ENCODE measurements at regions not wholly inside any gene's neighbourhood (a gene's known extent, or its start where the extent isn't known, plus 50 kb on each side); places are given as distances from the start of the nearest gene placed in this dataset.

DNA sequence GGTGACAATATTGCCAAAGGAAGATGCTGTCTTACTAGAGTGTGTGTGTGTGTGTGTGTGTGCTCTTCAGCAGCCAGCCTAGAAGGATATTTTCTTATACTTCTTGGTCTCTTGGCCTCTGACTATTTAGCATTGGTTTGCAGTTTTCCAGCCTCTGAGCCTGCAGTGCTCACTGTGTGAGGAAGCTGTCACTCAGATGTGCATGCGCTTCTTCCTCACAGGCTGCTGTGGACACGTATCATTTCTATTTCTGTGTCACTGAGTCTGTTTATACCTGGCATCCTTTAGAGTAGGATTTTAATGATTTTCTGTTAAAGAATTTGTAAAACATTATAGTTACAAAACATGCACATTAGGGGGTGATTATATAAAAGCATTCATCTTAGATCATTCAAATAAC is 83.3 kb downstream of the ALDH8A1 start:
- DNase-seq, result no peak

DNA sequence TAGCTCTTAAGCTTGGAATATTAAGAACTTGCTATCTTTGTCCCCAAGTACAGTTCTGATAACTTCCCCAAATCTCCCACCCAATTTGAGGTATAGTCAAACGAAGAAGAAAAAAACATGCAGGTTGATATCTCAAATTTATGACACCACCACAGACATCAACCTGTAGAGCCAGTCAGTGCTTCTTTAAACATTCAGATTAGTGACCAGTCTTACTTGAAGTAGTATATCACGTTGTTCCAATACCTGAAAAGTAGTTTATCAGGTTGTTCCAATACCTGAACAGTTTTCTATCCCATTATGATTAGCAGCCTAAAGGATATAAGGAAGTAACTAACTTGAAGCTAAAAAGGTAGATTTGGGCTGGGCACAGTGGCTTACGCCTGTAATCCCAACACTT is 85.3 kb downstream of the ALDH8A1 start:
- DNase-seq, result no peak

DNA sequence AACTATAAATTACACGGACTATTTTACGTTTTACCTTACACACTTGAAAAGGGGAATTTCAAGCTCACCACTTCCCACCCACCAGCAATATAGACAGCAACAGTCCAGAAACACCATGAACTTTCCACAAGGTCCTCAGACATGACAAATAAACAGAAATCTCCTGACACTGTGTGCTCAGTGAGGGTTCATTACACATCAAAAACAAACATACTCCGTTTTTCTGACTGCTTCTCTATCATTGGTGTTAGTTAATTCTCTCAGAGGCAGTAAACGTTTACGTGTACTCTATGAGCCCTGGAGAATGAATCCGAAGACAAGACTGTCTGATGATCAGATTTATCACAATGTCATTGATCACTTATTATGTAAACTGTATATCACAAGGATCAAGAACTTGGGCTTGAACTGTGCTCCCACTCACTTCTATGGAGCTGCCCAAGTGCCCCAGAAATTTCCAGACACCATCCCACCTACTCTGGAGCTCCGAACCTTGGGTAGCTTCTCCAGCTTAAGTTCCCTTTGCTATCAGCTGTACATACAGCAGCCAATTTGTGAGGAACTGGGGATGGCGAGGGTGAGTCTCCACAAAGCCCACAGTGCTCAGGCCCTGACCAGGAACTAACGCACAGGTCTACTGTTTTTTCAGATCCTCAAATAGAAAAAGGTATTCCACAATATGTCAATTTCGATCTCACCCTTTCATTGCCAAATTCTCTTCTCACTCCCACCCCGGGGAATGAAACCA is 86.0 kb downstream of the ALDH8A1 start:
- no peak for DNase-seq

DNA sequence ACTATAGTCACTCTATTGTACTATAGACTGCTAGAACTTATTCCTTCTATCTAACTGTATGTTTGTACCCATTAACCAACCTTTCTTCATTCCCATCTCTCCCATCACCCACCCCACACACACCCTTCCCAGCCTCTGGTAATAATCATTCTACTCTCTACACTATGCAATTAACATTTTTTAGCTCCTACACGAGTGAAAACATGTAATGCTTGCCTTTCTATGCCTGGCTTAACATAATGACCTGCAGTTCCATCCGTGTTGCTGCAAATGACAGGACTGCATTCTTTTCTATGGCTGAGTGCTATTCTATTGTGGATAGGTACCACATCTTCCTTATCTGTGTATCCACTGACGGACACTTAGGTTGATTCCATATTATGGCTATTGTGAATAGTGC is 95.5 kb downstream of the ALDH8A1 start:
- no peak for DNase-seq

DNA sequence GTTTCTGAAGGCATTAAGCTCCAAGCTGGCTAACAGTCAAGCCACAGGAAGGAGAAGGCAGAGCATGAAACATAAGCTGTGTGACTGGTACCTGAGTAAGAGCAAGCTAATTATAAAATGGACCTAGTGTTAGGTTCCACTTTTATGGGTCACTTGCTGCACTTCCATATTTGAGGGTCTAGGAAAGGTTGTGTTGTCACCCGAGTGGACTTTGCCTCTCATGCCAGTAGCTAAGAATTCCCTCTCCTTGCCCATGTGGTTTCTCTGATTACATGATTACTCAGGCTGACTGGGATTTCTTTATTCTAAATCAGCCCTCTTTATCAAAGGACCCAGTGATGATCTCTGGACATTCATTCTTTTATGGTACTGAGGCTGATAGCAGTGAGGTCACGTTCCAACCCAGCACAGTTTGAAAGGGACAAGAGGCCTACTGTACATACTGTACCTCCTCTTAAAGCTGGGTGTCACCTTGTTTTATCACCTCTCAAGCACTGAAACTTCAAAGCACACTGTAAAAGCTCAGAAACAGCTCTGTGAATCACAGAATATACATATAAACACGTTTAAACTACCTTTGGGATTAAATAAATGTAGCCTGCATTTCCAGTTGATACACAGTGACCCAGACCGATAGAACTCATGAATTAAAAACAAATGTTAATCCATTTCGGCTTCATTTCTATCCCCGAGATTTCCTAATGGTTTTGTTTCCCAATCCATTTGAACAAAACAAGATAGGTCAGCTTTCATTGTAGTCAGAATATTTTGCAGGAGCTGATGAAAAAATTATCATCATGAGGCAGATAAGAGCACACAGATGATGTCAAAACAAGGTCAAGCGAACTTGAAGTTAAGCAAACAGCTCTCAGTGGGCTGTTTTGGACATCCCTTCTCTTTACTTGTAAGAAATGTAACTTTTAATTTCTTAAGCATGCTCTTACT is 96.5 kb downstream of the ALDH8A1 start:
- DNase-seq, result no peak

DNA sequence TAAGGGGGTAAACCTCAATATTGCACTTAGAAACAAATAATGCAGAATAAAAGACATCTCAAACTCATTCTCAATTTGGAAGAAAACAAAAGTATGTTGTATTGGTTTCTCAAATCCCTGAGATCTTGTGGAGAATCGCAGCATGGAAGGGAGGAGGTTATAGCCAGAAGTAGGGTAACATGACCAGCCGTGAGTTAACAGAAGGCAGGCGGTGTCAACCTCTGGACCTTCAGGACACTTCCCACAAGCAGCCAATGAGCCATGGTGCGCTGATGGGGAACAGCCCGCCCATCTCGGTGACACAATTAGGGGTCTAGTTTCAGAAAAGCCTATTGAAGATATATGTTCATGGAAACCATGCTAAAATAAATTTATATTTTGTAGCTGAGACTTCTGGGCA is 98.4 kb downstream of the ALDH8A1 start:
- DNase-seq, result no peak

DNA sequence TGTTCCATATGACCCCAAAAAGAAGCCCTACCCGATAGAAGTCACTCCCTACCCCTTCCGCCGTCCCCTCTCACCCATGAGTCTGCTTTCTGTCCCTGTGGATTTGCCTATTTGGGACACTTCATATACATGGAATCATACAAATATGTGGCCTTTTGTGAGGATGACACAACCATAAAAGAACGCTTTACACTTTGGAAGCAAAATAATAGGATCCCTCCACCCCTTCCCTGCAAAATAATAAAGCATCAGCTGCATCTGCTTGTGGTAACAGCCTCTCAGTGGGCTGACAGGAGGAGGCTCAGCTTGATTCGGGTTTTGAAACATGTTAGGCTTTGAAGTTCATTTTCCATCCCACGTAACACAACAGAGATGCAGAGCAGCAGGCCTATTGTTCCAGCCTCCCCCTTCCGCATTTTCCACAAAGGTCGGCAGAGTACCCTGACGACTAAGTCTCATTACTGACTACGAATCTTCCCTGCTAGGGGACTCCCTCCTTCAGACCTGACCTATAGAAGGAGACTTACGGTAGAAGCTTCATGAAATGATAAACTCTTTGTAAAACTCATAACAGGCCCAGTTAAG is 99.1 kb downstream of the ALDH8A1 start:
- no peak for DNase-seq

DNA sequence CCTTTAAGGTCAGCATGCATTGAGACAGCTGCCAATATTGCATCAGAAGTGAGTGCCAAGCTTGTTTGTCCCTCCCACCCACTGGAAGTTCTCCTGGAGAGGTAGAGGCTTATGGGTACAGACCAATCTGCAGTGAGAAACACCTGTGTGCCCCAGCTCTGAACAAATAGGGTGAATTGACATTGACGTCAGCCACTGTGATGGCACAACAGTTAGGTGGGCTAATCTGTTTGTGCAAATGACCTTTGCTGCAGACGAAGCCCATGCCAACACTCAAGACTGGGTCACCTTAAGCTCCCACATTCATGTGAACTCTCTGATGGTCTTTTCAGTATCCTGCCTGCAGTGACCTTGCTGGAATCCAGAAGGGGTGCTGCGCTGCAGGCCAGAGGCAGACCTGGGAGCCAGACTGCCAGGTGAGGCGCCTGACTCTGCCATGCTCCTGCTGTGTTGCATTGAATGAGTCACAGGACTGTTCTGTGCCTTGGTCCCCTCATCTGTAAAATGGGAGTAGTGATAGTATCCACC is 99.9 kb downstream of the ALDH8A1 start:
- no peak for DNase-seq

DNA sequence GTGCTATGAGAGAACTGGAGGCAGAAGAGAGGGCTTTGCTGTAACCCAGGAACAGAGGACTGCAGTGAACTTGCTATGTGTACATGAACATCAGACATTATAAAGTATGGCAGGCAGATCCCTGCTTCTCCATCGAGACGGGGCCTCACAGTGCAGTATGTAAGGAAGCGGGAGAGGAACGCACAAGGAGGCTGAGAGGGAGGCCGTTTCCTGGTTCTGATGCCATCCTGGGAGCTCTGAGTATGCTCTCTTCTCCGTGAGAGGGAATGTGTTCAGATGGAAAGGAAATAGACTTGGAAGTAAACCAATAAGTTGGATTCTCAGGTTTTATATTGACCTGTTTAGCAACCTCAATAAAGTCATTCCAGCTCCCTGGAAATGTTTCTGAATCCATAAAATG is 101.8 kb downstream of the ALDH8A1 start:
- no peak for DNase-seq

DNA sequence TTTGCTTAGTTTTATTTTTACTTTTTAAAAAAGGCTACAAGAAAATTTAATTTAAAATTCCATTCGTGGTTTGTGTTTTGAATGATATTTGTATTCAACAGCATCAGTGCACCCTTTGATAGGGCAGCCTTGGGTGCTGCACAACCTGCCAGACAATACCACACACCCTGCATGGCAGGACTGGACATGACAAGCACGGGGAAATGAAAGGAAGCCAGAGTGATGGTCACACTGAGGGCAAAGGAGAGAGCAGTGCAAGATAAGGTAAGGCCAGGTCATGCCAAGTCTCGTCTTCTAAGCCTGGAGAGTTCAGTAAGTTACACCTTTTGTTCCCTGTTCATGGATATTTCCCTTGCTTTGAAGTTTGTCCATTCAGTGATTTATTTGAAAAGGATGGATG is 103.0 kb downstream of the ALDH8A1 start:
- no peak for DNase-seq

DNA sequence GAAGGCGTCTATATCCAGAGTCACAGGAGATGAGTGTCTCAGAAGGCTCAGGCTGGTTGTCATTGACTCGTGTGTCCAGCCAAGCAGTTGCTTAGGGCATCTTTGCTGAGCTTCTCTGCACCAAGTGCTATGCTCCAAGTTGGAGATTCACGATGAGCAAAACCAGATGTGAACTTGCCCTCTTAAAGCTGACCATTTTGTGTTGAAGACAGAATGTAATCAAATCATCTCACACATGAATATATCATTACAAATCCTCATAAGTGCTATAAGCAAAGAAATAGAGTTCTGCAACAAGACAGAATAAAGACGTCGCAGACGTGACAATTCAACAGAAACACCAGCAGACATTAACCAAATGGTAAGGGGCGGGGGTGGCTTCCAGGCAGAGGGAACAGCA is 103.9 kb downstream of the ALDH8A1 start:
- no peak for DNase-seq

DNA sequence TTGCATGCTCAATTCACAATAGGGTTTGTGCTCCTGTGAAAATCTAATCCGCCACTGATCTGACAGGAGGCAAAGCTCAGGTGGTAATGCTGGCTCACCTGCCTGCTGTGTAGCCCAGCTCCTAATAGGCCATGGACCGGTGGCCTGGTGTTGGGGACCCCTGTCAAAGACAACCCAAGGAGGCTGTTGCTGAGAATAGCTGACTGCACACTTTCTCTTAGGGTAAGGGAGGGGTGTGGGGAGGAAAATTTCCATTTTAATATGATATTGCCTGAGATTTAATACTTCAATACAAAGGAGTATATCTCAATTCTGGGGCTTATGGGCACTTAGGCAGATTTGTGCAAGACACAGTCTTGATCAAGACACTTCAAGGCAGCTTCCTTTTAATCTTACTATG is 105.8 kb downstream of the ALDH8A1 start:
- DNase-seq, result no peak

DNA sequence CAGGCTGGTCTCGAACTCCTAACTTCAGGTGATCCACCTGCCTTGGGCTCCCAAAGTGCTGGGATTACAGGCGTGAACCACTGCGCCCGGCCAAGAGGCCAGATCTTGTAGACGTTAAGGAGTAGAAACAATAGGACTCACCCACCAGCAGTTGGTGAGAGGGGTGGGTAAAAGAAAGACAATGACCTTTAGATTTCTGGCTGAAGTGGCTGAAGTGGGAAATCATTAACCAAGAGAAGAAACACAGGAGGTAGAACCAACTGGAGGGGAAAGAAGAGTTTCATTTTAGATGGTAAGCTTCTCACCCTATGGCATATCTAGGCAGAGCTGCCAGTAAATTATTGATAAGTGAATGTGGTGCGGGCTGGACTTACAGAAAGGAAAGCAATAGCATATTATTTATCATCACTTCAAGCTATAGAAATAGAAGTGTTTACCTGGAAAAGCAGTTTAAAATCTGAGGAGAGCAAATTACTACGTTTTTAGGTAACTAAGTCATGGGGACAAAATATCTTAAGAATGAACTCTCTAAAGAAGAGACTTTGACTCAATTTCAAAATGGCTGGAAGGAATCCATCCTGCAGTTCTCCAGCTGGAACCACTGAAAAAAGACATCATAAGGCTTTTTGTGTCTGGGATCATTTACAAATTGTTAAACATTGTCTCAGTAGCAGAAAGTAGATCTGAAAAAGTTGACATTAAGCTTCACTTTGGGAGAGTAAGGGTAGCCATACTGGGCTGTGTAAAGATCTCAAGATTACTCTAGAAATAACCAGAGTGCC is 109.6 kb downstream of the ALDH8A1 start:
- no peak for DNase-seq

DNA sequence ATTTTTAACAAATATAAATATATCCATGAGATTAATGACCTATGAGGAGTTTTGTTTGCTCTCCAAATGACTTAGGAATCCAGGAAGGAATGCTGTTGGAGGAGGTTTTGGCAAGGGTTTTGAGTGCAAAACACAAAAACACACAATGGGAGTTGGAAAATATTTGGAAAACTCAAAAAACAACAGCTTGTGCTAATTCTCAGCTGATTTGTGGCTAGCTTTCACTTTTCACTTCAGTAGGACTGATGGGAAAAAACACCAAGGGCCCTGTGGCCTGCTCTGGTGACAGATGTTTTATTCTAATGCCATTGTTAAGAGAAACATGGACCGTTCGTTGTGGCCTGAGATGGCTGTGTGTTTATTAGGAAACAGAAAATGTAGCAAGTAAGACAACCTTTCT is 113.9 kb downstream of the ALDH8A1 start:
- no peak for DNase-seq

DNA sequence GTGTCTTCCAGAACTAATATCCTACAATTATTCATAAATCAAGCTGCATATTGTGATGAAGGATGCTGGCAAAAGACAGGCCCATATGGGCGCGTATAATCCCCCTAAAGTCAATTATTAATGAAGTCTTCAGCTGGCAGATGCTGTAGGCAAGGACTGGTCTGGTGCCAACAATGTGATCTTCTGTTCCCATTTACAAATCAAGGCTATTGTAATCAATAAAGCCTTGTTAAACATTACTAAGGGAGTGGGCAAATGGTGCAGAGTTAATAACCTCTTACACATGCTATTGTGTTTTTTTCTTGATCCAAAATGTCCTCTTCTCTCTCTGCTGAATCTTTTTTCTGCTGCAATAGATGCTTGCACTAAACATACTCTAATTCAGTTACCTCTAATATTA is 119.0 kb downstream of the ALDH8A1 start:
- no peak for DNase-seq

DNA sequence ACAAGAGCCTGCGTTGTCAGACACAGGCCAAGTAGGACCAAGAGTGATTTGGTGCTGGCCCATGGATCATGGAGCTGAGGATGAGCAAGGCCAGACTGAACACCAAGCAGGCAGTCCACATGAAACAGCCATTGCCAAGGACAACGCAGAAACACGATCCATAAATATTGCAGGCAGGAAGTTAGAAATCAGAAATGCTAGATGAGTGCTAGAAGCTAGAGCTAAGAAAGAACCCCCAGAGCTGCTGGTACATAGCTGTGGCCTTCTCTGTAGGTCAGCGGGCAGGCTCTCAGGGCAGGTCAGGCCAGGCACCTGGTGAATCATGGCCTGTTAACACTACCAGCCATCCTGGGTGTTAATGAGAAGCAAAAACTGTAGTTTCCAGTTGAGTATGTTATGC is 119.7 kb downstream of the ALDH8A1 start:
- DNase-seq, result no peak

DNA sequence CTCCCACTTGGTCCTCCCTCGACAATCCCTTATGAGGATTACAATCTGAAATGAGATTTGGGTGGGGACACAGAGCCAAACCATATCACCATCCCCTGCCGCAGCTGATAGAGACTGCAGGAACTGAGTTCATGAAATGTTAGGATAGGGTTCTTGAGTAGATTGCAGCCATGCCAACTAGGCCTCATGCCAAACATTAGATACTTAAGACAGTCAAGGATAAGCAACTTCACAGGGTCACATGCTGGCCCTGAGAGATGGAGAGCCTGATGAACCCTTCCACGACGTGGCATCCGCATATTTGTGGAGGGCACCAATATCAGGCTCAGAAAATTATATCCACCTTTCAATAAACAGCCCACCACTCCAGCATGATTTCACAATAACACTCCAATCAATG is 121.3 kb downstream of the ALDH8A1 start:
- DNase-seq, result no peak

DNA sequence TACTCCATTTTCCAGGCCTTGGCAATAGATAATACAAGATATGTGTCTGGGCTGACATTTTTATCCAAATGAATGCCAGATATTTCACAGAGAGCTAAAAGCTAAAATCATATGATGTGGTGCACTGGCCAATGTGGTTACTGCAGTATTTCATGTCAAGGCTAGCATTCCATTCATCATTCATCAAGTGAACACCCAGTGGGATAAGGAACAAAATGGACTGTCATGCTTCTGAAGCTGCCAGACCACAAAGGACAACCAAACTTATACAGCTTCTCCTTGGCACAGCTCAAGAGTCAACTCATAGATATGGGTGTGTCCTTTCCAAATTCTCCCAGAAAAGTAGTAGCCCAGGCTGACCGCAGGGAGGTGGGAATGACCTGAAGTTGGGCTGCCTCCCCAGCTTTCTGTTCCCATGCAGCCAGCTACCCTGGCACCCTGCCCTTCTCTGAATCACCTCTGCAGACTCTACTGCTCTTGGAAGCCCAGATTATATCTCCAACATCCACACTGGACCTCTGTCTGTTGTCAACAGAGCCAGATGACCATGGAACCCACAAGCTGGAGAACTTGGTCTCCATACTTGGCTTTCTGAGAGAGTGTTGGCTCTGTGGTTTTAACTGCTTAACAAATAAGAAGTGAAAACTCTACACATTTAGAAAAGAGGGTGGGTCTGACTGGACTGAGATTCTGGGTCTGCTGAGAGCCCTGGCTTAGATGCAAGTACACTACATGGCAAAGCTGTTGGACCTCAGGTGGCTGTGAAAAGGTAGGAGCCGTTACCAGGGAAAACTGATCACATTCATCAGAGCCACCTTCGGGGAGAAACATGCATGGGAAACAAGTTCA is 122.8 kb downstream of the ALDH8A1 start:
- DNase-seq, result no peak

DNA sequence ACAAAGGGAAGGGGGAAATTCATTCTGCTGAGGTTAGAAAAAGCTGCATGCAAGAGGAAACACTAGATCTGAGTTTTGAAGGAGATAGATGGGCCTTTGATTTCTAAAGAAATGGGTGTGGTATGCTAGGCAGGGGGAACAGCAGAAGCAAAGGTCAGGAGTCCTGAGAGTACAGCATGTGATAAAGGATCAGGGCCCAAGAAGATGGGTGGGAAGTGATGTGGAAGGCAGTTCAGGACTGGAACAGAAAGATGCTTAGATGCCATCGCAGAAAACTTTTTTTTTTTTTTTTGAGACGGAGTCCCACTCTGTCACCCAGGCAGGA is 126.2 kb downstream of the ALDH8A1 start:
- DNase-seq, result no peak

DNA sequence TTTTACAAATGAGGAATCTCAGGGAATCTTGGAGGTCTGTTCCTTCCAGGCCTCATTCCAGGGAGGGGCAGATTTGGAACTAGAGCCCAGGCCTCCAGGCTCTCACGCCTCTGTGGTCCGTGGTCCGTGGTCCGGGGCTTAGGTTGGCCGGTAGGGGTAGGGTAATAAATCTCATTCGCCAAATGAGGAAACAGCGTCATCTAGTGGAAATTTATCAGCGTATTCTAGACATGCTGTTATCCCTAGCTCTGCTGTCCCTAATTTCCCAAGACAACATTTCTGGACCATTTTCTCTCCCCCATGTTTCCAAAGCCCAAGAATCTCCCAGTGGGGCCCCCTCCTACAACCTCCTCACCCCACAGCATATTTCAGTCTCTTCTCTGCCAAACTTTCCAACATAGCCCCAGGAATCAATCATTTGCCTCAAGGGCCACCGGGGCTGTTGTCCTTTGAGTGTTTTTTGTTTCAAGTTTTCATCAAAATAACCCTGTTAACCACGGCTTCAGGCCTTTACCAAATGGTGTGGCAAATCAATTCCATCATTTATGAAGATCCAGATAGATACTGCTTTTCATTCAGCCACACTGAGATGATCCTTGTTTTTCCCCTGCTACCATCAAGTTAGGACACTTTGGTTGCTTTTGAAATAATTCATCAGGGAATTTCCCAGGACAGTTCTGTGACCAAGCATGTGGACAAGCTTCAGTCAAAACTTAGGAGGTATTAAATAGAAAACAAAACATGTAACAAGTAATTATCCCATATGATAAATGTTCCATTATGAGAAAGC is 126.8 kb downstream of the ALDH8A1 start:
- peak; percentile 69 for DNase-seq

All from activated CD4-positive, alpha-beta T cell treated with anti-CD3 and anti-CD28 coated beads, Interleukin-10, Interleukin-2, amounts not matched to agents 100 ng/mL and 50 ng/mL, durations not matched to agents 16 hours and 8 hours (primary cell).